ENCODE measurements at regions not wholly inside any gene's neighbourhood (a gene's known extent, or its start where the extent isn't known, plus 50 kb on each side); places are given as distances from the start of the nearest gene placed in this dataset.

DNA sequence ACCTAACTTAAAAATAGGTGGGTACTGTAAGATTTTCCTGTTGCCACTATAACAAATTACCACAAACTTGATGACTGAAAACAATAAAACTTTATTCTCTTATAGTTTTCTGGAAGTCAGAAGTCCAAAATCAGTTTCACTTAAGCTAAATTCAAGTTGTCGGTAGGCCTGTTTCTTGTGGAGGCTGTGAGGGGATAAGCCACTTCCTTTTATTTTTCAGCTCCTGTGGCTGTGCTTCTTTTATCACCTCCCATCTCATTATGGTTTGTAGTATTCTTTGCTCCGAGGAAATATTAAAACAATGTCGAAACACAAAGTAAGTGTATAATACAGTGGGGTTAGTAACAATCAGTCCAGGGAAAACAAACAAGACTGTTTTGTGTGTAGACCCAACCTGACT, 610.5 kb upstream of the TECRL start:
- Histone ChIP-seq H2BK20ac (ENCODE audit: low read depth, low read length) (no peak overlapping the region), H3K4me3 (ENCODE audit: insufficient read depth, low read depth, low read length) (no peak overlapping the region), H3K9me1 (ENCODE audit: insufficient read depth, low read length) (no peaks in the 10 kb centered on the region), H2BK5ac (ENCODE audit: low read depth, low read length, poor library complexity, severe bottlenecking) (no peak overlapping the region), H2BK120ac (ENCODE audit: low read depth, low read length) (no peak overlapping the region), H4K91ac (ENCODE audit: insufficient read depth, low read depth, low read length) (no peak overlapping the region), H3K4me1 (ENCODE audit: control insufficient read depth, insufficient read depth, low read length) (no peaks in the 10 kb centered on the region), H3K18ac (ENCODE audit: low read depth, low read length) (no peak overlapping the region), H3K27ac (ENCODE audit: insufficient read depth, low read length) (no peak overlapping the region), H2AK5ac (ENCODE audit: low read depth, low read length) (no peak overlapping the region), H3K79me1 (ENCODE audit: low read depth in 1 of 2, low read length in 2 of 2) (no peaks in the 10 kb centered on the region), H3K36me3 (ENCODE audit: control insufficient read depth, insufficient read depth, low read length) (no peaks in the 10 kb centered on the region), H2BK15ac (ENCODE audit: low read depth, low read length) (no peak overlapping the region), H3K4ac (ENCODE audit: low read depth, low read length) (no peak overlapping the region), H4K5ac (ENCODE audit: low read depth, low read length) (no peak overlapping the region), H3K14ac (replicated peaks; ENCODE audit: low read depth, low read length) (no peak overlapping the region), H3K4me2 (ENCODE audit: low read depth, low read length) (no peak overlapping the region), H2AK9ac (replicated peaks; ENCODE audit: low read depth, low read length, poor library complexity) (no peak overlapping the region), H4K20me1 (ENCODE audit: insufficient read depth, low read length) (no peaks in the 10 kb centered on the region), H3K9ac (ENCODE audit: low read depth, low read length) (no peak overlapping the region), H3K56ac (ENCODE audit: extremely low read depth, insufficient read depth, low read length) (no peak overlapping the region), H4K8ac (ENCODE audit: low read depth in 2 of 2, low read length in 2 of 2) (no peak overlapping the region), H2AFZ (replicated peaks; ENCODE audit: low read length, poor library complexity) (no peak overlapping the region), H3K23ac (ENCODE audit: low read depth, low read length) (no peak overlapping the region), H3K27me3 (ENCODE audit: control insufficient read depth, insufficient read depth, low read length) (no peaks in the 10 kb centered on the region), H3K9me3 (ENCODE audit: control insufficient read depth, insufficient read depth, low read length) (peaks cover 2% of the 10 kb centered on the region; the same call in 1 of the 2 replicates)
- in situ Hi-C loops (cut with MboI; ENCODE audit: low sequenced_read_pairs): no loop called here
- intact Hi-C loops (cut with micrococcal nuclease): no loop called here
- CTCF ChIA-PET: no interaction called here
- no CpG with 5 or more reads among the region's 3 CpGs for WGBS, 2 experiments (ENCODE audit: extremely low coverage in 2 of 2, insufficient read length in 1 of 2)
- POLR2A ChIA-PET (ENCODE audit: unreplicated experiment): no interaction called here
- DNase-seq (no peak), ATAC-seq (ENCODE audit: low read depth) (no peak)
- BruUV-seq (replicated peaks): no TSS peak
- dilution Hi-C loops (cut with HindIII; ENCODE audit: low sequenced_read_pairs, unreplicated experiment): no loop called here
- TF ChIP-seq BHLHE40 (IDR thresholded peaks at IDR 0.05; ENCODE audit: low read depth, low read length) (no peak), MXI1 (IDR thresholded peaks at IDR 0.05; ENCODE audit: borderline replicate concordance, low read depth, low read length) (no peak), CHD1 (IDR thresholded peaks at IDR 0.05; ENCODE audit: low read depth, low read length) (no peak), MAZ (IDR thresholded peaks at IDR 0.05; ENCODE audit: borderline replicate concordance, low read depth, low read length) (no peak), RAD21 (IDR thresholded peaks at IDR 0.05; ENCODE audit: low read length) (no peak), SMC3 (IDR thresholded peaks at IDR 0.05; ENCODE audit: low read depth, low read length) (no peak), CEBPB (IDR thresholded peaks at IDR 0.05; ENCODE audit: low read depth, low read length) (no peak), CTCF (conservative IDR thresholded peaks at IDR 0.05; ENCODE audit: low read depth, low read length) (no peak), NFE2L2 (IDR thresholded peaks at IDR 0.05; ENCODE audit: low read depth, low read length) (no peak), USF2 (IDR thresholded peaks at IDR 0.05; ENCODE audit: low read depth, low read length) (no peak), RFX5 (IDR thresholded peaks at IDR 0.05; ENCODE audit: low read depth, low read length) (no peak), POLR2A (IDR thresholded peaks at IDR 0.05; ENCODE audit: low read depth, low read length) (no peak)

Measured in IMR-90 (cell line).